Kidney epithelial cell (primary cell): ENCODE measurements at regions not wholly inside any gene's neighbourhood (a gene's known extent, or its start where the extent isn't known, plus 50 kb on each side); places are given as distances from the start of the nearest gene placed in this dataset.

Experiments used
- DNase-seq: peaks from one replicate; pipeline ENCODE4 v3.0.0-alpha.2; 2010; ENCODE audit warnings: low read depth
- H3K27me3 ChIP-seq: 2 replicates; pipeline ENCODE4 v1.6.0; 2011; ENCODE audit warnings: low read length; ENCODE audit not compliant: control insufficient read depth, insufficient read depth
- H3K36me3 ChIP-seq: 2 replicates; pipeline ENCODE4 v1.5.1; 2011; ENCODE audit warnings: low read length; ENCODE audit not compliant: control insufficient read depth, insufficient read depth
- H3K4me3 ChIP-seq: 2 replicates; pipeline ENCODE4 v1.5.1; 2011; ENCODE audit warnings: low read depth, mild to moderate bottlenecking, control low read depth, low read length
- CTCF ChIP-seq: IDR thresholded peaks from 2 replicates; pipeline ENCODE4 v1.5.1; 2011; ENCODE audit warnings: mild to moderate bottlenecking, moderate library complexity, low read length, control low read depth, inconsistent platforms; ENCODE audit not compliant: insufficient read depth, poor library complexity, severe bottlenecking

GRCh38 chr15:93146196-93146595 is 57.2 kb upstream of the RGMA start:
- Histone ChIP-seq H3K27me3 (no peaks in the 10 kb centered on the region), H3K4me3 (no peak overlapping the region), H3K36me3 (no peaks in the 10 kb centered on the region)
- TF ChIP-seq CTCF = no peak
- no peak for DNase-seq

- DNase-seq = no peak
- no peaks in the 10 kb centered on the region for H3K36me3 ChIP-seq
- no peak for TF ChIP-seq CTCF
- H3K27me3 ChIP-seq = no peaks in the 10 kb centered on the region
- H3K4me3 ChIP-seq = no peak overlapping the region
Observed at GRCh38 chr15:93144463-93145236, 55.6 kb upstream of the RGMA start.

GRCh38 chr15:93143186-93143585 is 54.2 kb upstream of the RGMA start:
- no peaks in the 10 kb centered on the region for H3K36me3 ChIP-seq
- no peak for TF ChIP-seq CTCF
- DNase-seq = no peak
- no peak overlapping the region for H3K4me3 ChIP-seq
- no peaks in the 10 kb centered on the region for H3K27me3 ChIP-seq

- Histone ChIP-seq H3K36me3 (no peaks in the 10 kb centered on the region), H3K27me3 (no peaks in the 10 kb centered on the region), H3K4me3 (no peak overlapping the region)
- TF ChIP-seq CTCF = no peak
- DNase-seq = no peak
Observed at GRCh38 chr15:93141371-93141794, 52.4 kb upstream of the RGMA start.

GRCh38 chr15:93139436-93139835 is 50.4 kb upstream of the RGMA start:
- Histone ChIP-seq H3K27me3 (no peaks in the 10 kb centered on the region), H3K36me3 (no peaks in the 10 kb centered on the region)
- no peak for TF ChIP-seq CTCF

More at GRCh38 chr15:93139436-93139835, 50.4 kb upstream of the RGMA start:
- no peak for DNase-seq
- H3K4me3 ChIP-seq = no peak overlapping the region
